ENCODE measurements at regions not wholly inside any gene's neighbourhood (a gene's known extent, or its start where the extent isn't known, plus 50 kb on each side); places are given as distances from the start of the nearest gene placed in this dataset.
"Not testable (repeated sequence)": the region's sequence is repeated elsewhere in the genome, so short reads cannot be mapped to it uniquely, and the experiment has no call there.

DNA sequence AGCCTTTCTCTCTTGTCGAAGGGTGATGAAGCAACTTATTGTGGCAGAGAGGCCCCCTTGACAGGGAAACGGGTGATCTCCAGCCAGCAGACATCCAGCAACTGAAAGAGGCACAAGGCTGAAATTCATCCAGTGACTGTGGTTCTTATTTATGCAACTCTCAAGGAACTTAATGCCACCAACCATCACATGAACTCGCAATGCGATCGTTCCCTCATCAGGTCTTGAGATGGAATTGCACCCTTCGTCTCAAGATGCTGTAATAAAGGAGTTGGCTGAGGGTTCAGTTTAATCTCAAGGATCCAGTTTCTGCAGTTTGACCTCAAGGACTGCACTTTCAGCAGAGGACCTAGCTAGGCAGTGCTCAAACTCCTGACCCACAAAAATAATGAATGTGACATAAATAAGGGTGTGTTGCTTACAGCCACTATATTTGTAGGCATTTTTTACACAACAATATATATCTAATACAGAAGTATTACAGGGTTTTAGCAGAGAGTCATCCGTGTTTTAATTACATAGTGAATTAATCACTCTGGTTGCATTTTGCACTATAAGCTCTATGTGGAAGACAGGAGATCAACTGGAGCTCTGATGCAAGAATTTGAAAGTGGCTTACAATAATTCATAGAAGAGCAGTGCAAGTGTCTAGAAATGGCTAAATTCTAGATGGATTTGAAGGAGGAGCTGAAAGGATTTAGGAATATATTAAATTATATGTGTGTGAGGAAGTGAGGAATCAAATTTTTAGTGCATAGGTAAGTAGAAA, 957.8 kb upstream of the CTNND2 start:
- Mint-ChIP-seq H3K9me3 (ENCODE audit: unreplicated experiment) (peaks cover 9% of the 10 kb centered on the region), H3K27ac (ENCODE audit: unreplicated experiment) (no peak overlapping the region), H3K4me3 (ENCODE audit: unreplicated experiment) (no peak overlapping the region)

DNA sequence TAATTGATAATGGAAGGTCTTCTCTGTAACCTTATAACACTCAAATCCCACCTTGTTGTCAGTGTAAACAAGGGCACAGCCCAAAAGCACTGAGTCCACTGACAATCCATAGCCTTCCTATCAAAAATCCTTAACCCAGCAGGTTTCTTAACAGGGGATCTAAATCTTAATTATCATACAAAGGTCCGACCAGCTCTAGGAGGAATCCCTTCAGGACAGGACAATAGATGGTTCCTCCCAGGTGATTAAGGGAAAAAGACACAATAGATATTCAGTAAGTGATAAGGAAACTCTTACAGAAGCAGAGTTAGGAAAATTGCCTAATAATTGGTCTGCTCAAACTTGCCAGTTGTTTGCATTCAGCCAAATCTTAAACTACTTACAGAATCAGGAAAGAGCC, 951.9 kb upstream of the CTNND2 start:
- H3K9me3 Mint-ChIP-seq (ENCODE audit: unreplicated experiment) = peaks cover 13% of the 10 kb centered on the region
- not testable (repeated sequence) for H3K36me3 Mint-ChIP-seq (ENCODE audit: unreplicated experiment); H3K27ac Mint-ChIP-seq (ENCODE audit: unreplicated experiment); DNase-seq (ENCODE audit: extremely low spot score, unreplicated experiment); H3K4me3 Mint-ChIP-seq (ENCODE audit: unreplicated experiment); H3K4me1 Mint-ChIP-seq (ENCODE audit: unreplicated experiment); H3K27me3 Mint-ChIP-seq (ENCODE audit: unreplicated experiment)

More for the DNA sequence above, 957.8 kb upstream of the CTNND2 start:
- TF ChIP-seq, protein P1, sequence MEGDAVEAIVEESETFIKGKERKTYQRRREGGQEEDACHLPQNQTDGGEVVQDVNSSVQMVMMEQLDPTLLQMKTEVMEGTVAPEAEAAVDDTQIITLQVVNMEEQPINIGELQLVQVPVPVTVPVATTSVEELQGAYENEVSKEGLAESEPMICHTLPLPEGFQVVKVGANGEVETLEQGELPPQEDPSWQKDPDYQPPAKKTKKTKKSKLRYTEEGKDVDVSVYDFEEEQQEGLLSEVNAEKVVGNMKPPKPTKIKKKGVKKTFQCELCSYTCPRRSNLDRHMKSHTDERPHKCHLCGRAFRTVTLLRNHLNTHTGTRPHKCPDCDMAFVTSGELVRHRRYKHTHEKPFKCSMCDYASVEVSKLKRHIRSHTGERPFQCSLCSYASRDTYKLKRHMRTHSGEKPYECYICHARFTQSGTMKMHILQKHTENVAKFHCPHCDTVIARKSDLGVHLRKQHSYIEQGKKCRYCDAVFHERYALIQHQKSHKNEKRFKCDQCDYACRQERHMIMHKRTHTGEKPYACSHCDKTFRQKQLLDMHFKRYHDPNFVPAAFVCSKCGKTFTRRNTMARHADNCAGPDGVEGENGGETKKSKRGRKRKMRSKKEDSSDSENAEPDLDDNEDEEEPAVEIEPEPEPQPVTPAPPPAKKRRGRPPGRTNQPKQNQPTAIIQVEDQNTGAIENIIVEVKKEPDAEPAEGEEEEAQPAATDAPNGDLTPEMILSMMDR (IDR thresholded peaks at IDR 0.05) = no peak
- Mint-ChIP-seq H3K27me3 (ENCODE audit: unreplicated experiment) (no peaks in the 10 kb centered on the region), H3K4me1 (ENCODE audit: unreplicated experiment) (peaks cover 4% of the 10 kb centered on the region), H3K36me3 (ENCODE audit: unreplicated experiment) (no peaks in the 10 kb centered on the region)
- no peak for DNase-seq (ENCODE audit: extremely low spot score, unreplicated experiment)

DNA sequence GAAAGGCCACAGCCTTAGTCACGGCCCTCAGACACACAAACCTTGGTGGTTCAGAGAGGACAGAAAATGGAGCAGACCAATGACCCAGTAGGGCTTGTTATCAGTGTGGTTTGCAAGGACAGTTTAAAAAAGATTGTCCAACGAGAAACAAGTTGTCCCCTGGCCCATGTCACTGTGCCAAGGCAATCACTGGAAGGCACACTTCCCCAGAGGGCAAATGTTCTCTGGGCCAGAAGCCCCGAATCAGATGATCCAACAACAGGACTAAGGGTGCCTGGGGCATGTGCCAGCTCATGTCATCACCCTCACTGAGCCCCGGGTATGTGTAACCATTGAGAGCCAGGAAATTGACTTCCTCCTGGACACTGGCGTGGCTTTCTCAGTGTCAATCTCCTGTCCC, 950.1 kb upstream of the CTNND2 start:
- Mint-ChIP-seq H3K4me1 (ENCODE audit: unreplicated experiment) (no peaks in the 10 kb centered on the region), H3K4me3 (ENCODE audit: unreplicated experiment) (no peak overlapping the region), H3K27ac (ENCODE audit: unreplicated experiment) (no peak overlapping the region), H3K36me3 (ENCODE audit: unreplicated experiment) (no peaks in the 10 kb centered on the region), H3K27me3 (ENCODE audit: unreplicated experiment) (no peaks in the 10 kb centered on the region), H3K9me3 (ENCODE audit: unreplicated experiment) (peaks cover 9% of the 10 kb centered on the region)
- DNase-seq (ENCODE audit: extremely low spot score, unreplicated experiment) = no peak
- TF ChIP-seq, protein P1 (IDR thresholded peaks at IDR 0.05) = no peak

DNA sequence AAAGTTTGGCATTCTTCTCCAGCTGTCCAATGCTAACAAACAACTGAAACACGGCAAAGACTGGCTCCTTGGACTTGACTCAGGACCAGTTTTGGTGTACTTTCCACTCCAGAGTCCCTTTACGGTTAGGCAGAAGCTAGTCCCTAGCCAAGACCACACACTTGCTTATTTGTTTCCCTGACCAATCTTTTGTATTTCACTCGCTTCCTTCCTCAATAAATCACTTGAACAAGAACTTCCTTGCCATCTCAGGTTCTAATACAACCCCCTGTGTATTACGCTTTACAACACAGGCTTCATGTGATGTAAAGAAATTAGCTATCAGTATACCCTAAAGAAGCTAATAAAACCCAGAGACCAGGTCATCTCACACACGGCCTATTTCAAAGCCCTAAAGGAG, 947.5 kb upstream of the CTNND2 start:
- TF ChIP-seq, protein P1 (IDR thresholded peaks at IDR 0.05) = no peak
- H3K4me1 Mint-ChIP-seq (ENCODE audit: unreplicated experiment) = no peaks in the 10 kb centered on the region
- peaks cover 4% of the 10 kb centered on the region for H3K9me3 Mint-ChIP-seq (ENCODE audit: unreplicated experiment)
- H3K4me3 Mint-ChIP-seq (ENCODE audit: unreplicated experiment) = no peak overlapping the region
- H3K27ac Mint-ChIP-seq (ENCODE audit: unreplicated experiment) = no peak overlapping the region
- no peaks in the 10 kb centered on the region for H3K27me3 Mint-ChIP-seq (ENCODE audit: unreplicated experiment)
- no peak for DNase-seq (ENCODE audit: extremely low spot score, unreplicated experiment)
- no peaks in the 10 kb centered on the region for H3K36me3 Mint-ChIP-seq (ENCODE audit: unreplicated experiment)

DNA sequence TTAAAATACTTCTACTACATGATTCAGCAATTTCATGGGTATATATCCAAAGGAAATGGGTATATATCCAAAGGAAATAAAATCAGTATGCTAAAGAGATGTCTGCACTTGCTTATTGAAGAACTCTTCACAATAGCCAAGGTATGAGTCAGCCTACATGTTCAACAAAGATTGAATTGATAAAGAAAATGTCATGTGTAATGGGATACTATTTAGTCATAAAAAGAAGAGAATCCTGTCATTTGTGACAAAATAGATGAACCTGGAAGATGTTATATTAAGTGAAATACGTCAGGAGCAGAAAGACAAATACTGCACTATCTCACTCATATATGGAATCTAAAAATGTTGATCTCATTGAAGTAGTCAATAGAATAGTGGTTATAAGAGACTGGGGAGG, 944.5 kb upstream of the CTNND2 start:
- TF ChIP-seq, protein P1 (IDR thresholded peaks at IDR 0.05) = no peak
- no peak overlapping the region for H3K27ac Mint-ChIP-seq (ENCODE audit: unreplicated experiment)
- H3K27me3 Mint-ChIP-seq (ENCODE audit: unreplicated experiment) = peaks cover 4% of the 10 kb centered on the region
- no peak overlapping the region for H3K4me3 Mint-ChIP-seq (ENCODE audit: unreplicated experiment)
- no peaks in the 10 kb centered on the region for H3K36me3 Mint-ChIP-seq (ENCODE audit: unreplicated experiment)
- no peak for DNase-seq (ENCODE audit: extremely low spot score, unreplicated experiment)
- H3K9me3 Mint-ChIP-seq (ENCODE audit: unreplicated experiment) = peaks cover 4% of the 10 kb centered on the region
- no peaks in the 10 kb centered on the region for H3K4me1 Mint-ChIP-seq (ENCODE audit: unreplicated experiment)
